ENCODE measurements at regions not wholly inside any gene's neighbourhood (a gene's known extent, or its start where the extent isn't known, plus 50 kb on each side); places are given as distances from the start of the nearest gene placed in this dataset.

DNA sequence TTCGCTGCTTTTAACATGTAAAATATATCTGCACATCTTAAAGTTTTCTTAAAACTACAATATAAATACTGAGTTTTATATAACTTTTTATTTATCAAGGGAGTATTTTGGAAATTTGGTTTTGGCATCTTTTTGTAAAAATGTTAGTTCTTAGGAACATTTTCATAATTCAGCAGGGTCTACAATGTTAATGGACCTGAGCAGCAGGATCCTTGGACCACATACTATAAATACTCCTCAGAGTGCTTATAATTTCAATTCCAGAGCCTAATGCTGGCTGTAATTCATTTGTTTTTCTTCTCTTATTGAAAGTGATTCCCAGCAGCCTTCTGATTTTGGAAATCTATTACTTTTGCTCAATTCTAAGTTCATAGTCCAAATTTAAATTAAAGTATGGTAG is 1216.2 kb downstream of the MAT2B start:
- Histone ChIP-seq H3K36me3 (ENCODE audit: control insufficient read depth, insufficient read depth, low read length) (no peaks in the 10 kb centered on the region), H3K27ac (ENCODE audit: low read depth, low read length) (no peak overlapping the region), H3K9me3 (ENCODE audit: control insufficient read depth, insufficient read depth, low read depth, low read length) (no peaks in the 10 kb centered on the region), H3K4me3 (ENCODE audit: low read depth, low read length) (no peak overlapping the region), H3K4me1 (ENCODE audit: control insufficient read depth, insufficient read depth, low read length) (no peaks in the 10 kb centered on the region), H3K9ac (ENCODE audit: low read length) (no peak overlapping the region), H3K27me3 (ENCODE audit: control insufficient read depth, insufficient read depth, low read length) (no peaks in the 10 kb centered on the region)

DNA sequence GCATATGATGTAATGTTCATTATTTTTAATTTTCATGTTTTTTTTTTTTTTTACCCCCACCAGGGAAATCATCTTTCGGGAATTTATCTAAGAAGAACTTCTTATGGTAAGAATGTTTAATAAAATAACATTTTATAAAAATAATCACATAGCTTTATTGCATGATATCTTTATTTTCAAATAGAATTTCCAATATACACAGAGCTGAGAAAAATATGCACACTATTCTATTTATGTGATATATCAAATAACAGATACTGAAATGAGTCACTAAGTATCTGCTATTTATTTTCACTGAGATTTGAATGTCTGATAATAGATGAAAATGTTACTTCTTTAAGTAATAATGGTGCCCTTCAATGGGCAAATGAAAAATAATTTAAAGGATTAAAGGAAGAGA is 1217.3 kb downstream of the MAT2B start:
- Histone ChIP-seq H3K36me3 (ENCODE audit: control insufficient read depth, insufficient read depth, low read length) (no peaks in the 10 kb centered on the region), H3K9ac (ENCODE audit: low read length) (no peak overlapping the region), H3K4me1 (ENCODE audit: control insufficient read depth, insufficient read depth, low read length) (no peaks in the 10 kb centered on the region), H3K27ac (ENCODE audit: low read depth, low read length) (no peak overlapping the region), H3K9me3 (ENCODE audit: control insufficient read depth, insufficient read depth, low read depth, low read length) (no peaks in the 10 kb centered on the region), H3K27me3 (ENCODE audit: control insufficient read depth, insufficient read depth, low read length) (no peaks in the 10 kb centered on the region), H3K4me3 (ENCODE audit: low read depth, low read length) (no peak overlapping the region)

DNA sequence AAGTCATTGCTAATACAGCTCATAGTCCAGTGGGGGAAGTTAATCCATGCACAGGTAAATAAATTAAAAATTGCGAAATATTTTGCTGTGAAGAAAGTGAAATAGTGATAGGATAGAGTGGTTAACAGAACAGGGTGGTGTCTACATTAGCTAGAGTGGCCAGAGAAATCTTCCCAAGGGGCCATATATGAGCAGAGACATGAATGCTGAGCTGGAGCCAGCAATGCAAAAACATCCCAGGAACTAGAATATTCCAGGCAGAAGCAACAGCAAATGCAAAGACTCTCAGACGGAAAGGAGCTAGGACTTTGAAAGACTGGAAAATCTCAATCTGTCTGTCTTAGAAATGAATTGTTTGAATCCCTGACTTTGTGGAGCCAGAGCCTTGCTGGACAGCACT is 1221.6 kb downstream of the MAT2B start:
- no peak overlapping the region for H3K27ac ChIP-seq (ENCODE audit: low read depth, low read length)
- no peaks in the 10 kb centered on the region for H3K9me3 ChIP-seq (ENCODE audit: control insufficient read depth, insufficient read depth, low read depth, low read length)
- no peak overlapping the region for H3K9ac ChIP-seq (ENCODE audit: low read length)
- no peaks in the 10 kb centered on the region for H3K36me3 ChIP-seq (ENCODE audit: control insufficient read depth, insufficient read depth, low read length)
- no peaks in the 10 kb centered on the region for H3K27me3 ChIP-seq (ENCODE audit: control insufficient read depth, insufficient read depth, low read length)
- no peak overlapping the region for H3K4me3 ChIP-seq (ENCODE audit: low read depth, low read length)
- H3K4me1 ChIP-seq (ENCODE audit: control insufficient read depth, insufficient read depth, low read length): no peaks in the 10 kb centered on the region

DNA sequence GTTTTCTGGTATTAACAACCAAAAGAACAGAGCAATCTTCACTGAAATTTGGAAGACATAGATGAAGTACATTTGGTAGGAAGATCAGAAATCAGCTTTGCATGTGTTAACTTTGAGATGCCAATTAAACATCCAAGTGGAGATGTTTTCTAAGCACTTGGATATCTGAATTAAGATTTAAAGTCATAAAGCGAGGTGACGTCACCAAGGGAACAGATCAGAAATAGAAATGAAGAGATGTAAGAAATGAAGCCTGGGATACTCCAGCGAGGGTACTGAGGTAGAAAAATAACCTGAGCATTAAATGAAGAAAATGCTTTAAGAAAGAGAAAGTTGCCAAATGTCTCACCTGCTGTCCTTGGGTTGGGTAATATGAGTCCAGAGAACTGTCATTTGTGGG is 1223.3 kb downstream of the MAT2B start:
- no peak overlapping the region for H3K9ac ChIP-seq (ENCODE audit: low read length)
- H3K4me3 ChIP-seq (ENCODE audit: low read depth, low read length): no peak overlapping the region
- H3K4me1 ChIP-seq (ENCODE audit: control insufficient read depth, insufficient read depth, low read length): no peaks in the 10 kb centered on the region
- no peaks in the 10 kb centered on the region for H3K9me3 ChIP-seq (ENCODE audit: control insufficient read depth, insufficient read depth, low read depth, low read length)
- no peak overlapping the region for H3K27ac ChIP-seq (ENCODE audit: low read depth, low read length)
- H3K27me3 ChIP-seq (ENCODE audit: control insufficient read depth, insufficient read depth, low read length): no peaks in the 10 kb centered on the region
- no peaks in the 10 kb centered on the region for H3K36me3 ChIP-seq (ENCODE audit: control insufficient read depth, insufficient read depth, low read length)

GRCh38 chr5:164735334-164735733 is 1229.9 kb downstream of the MAT2B start:
- H3K4me1 ChIP-seq (ENCODE audit: control insufficient read depth, insufficient read depth, low read length): no peaks in the 10 kb centered on the region
- no peaks in the 10 kb centered on the region for H3K9me3 ChIP-seq (ENCODE audit: control insufficient read depth, insufficient read depth, low read depth, low read length)
- H3K4me3 ChIP-seq (ENCODE audit: low read depth, low read length): no peak overlapping the region
- H3K36me3 ChIP-seq (ENCODE audit: control insufficient read depth, insufficient read depth, low read length): no peaks in the 10 kb centered on the region
- no peak overlapping the region for H3K9ac ChIP-seq (ENCODE audit: low read length)
- H3K27me3 ChIP-seq (ENCODE audit: control insufficient read depth, insufficient read depth, low read length): no peaks in the 10 kb centered on the region
- no peak overlapping the region for H3K27ac ChIP-seq (ENCODE audit: low read depth, low read length)

GRCh38 chr5:164741376-164741775 is 1236.0 kb downstream of the MAT2B start:
- Histone ChIP-seq H3K27ac (ENCODE audit: low read depth, low read length) (no peak overlapping the region), H3K27me3 (ENCODE audit: control insufficient read depth, insufficient read depth, low read length) (no peaks in the 10 kb centered on the region), H3K9me3 (ENCODE audit: control insufficient read depth, insufficient read depth, low read depth, low read length) (no peaks in the 10 kb centered on the region), H3K9ac (ENCODE audit: low read length) (no peak overlapping the region), H3K4me3 (ENCODE audit: low read depth, low read length) (no peak overlapping the region), H3K36me3 (ENCODE audit: control insufficient read depth, insufficient read depth, low read length) (no peaks in the 10 kb centered on the region), H3K4me1 (ENCODE audit: control insufficient read depth, insufficient read depth, low read length) (peaks cover 5% of the 10 kb centered on the region; the same call in 1 of the 2 replicates)

DNA sequence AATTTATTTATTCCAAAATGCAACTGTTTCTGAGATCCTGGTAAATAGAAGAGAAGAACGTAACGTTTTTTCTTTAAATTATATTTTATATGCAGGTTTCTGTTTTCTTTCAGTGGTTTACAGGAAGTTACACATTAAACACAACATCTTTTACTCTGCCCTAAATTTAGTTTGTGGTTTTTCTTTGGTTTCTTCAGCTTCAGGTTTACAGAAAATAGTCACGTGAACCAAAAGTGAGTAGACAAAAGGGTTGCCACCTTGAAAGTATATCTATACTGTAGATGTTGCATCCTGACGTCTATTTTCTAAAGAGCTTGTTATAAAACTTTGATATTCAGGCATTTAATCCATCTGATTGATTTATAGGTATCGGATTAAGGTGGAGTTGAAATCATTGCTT is 1236.6 kb downstream of the MAT2B start:
- H3K27ac ChIP-seq (ENCODE audit: low read depth, low read length): no peak overlapping the region
- H3K9me3 ChIP-seq (ENCODE audit: control insufficient read depth, insufficient read depth, low read depth, low read length): no peaks in the 10 kb centered on the region

GRCh38 chr5:164746723-164747122 is 1241.3 kb downstream of the MAT2B start:
- no peak overlapping the region for H3K9ac ChIP-seq (ENCODE audit: low read length)
- H3K4me1 ChIP-seq (ENCODE audit: control insufficient read depth, insufficient read depth, low read length): peaks cover 13% of the 10 kb centered on the region
- H3K27ac ChIP-seq (ENCODE audit: low read depth, low read length): no peak overlapping the region
- H3K36me3 ChIP-seq (ENCODE audit: control insufficient read depth, insufficient read depth, low read length): no peaks in the 10 kb centered on the region
- no peaks in the 10 kb centered on the region for H3K27me3 ChIP-seq (ENCODE audit: control insufficient read depth, insufficient read depth, low read length)
- no peaks in the 10 kb centered on the region for H3K9me3 ChIP-seq (ENCODE audit: control insufficient read depth, insufficient read depth, low read depth, low read length)
- no peak overlapping the region for H3K4me3 ChIP-seq (ENCODE audit: low read depth, low read length)

More for the DNA sequence above, 1236.6 kb downstream of the MAT2B start:
- peaks cover 5% of the 10 kb centered on the region; the same call in 1 of the 2 replicates for H3K4me1 ChIP-seq (ENCODE audit: control insufficient read depth, insufficient read depth, low read length)
- no peaks in the 10 kb centered on the region for H3K27me3 ChIP-seq (ENCODE audit: control insufficient read depth, insufficient read depth, low read length)
- H3K36me3 ChIP-seq (ENCODE audit: control insufficient read depth, insufficient read depth, low read length): no peaks in the 10 kb centered on the region
- no peak overlapping the region for H3K9ac ChIP-seq (ENCODE audit: low read length)
- H3K4me3 ChIP-seq (ENCODE audit: low read depth, low read length): no peak overlapping the region

DNA sequence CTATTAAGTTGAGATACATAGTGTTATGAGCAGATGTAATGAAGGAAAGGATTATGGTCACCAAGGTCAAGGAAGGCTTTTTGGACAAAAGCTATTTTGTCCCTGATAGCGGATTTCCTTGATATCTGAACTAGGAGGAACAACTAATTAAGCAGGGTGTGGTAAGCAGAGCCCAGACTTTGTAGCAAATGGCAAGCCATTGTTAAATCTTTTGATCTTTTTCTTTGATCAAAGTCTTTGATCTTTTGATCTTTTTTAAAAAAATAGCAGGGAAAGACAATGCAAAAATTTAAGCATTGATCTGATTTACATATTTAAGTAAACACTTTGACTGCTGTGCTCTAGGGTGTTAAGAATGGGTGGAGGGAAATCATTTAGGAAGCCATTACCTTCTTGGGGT is 1242.0 kb downstream of the MAT2B start:
- Histone ChIP-seq H3K4me3 (ENCODE audit: low read depth, low read length) (no peak overlapping the region), H3K27ac (ENCODE audit: low read depth, low read length) (no peak overlapping the region), H3K36me3 (ENCODE audit: control insufficient read depth, insufficient read depth, low read length) (no peaks in the 10 kb centered on the region), H3K4me1 (ENCODE audit: control insufficient read depth, insufficient read depth, low read length) (peaks cover 12% of the 10 kb centered on the region), H3K9ac (ENCODE audit: low read length) (no peak overlapping the region), H3K27me3 (ENCODE audit: control insufficient read depth, insufficient read depth, low read length) (no peaks in the 10 kb centered on the region), H3K9me3 (ENCODE audit: control insufficient read depth, insufficient read depth, low read depth, low read length) (no peaks in the 10 kb centered on the region)

DNA sequence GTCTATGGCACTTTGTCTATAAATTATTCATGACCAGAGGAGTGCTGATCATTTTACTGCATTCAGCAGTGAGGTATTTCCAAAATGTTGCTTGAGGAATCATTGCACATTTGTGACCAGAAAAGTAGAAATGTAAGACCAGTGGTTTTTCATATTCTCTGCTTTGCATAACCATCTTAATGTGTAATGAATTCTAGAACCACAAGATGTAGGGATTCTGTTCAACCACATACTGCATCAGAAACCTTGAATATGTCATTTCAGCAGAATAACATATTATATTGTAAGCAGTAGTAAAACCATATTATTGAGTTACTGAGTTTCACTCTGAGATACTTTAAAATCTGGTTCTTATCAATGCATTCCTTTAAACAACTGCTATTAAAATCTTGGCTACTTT is 1243.4 kb downstream of the MAT2B start:
- H3K4me1 ChIP-seq (ENCODE audit: control insufficient read depth, insufficient read depth, low read length): peaks cover 8% of the 10 kb centered on the region; the same call in 1 of the 2 replicates
- H3K27me3 ChIP-seq (ENCODE audit: control insufficient read depth, insufficient read depth, low read length): no peaks in the 10 kb centered on the region
- no peak overlapping the region for H3K9ac ChIP-seq (ENCODE audit: low read length)
- H3K27ac ChIP-seq (ENCODE audit: low read depth, low read length): no peak overlapping the region
- H3K9me3 ChIP-seq (ENCODE audit: control insufficient read depth, insufficient read depth, low read depth, low read length): no peaks in the 10 kb centered on the region
- no peak overlapping the region for H3K4me3 ChIP-seq (ENCODE audit: low read depth, low read length)
- no peaks in the 10 kb centered on the region for H3K36me3 ChIP-seq (ENCODE audit: control insufficient read depth, insufficient read depth, low read length)

GRCh38 chr5:164753434-164753833 is 1248.0 kb downstream of the MAT2B start:
- Histone ChIP-seq H3K27ac (ENCODE audit: low read depth, low read length) (no peak overlapping the region), H3K27me3 (ENCODE audit: control insufficient read depth, insufficient read depth, low read length) (no peaks in the 10 kb centered on the region), H3K4me3 (ENCODE audit: low read depth, low read length) (no peak overlapping the region), H3K4me1 (ENCODE audit: control insufficient read depth, insufficient read depth, low read length) (no peaks in the 10 kb centered on the region), H3K9me3 (ENCODE audit: control insufficient read depth, insufficient read depth, low read depth, low read length) (no peaks in the 10 kb centered on the region), H3K36me3 (ENCODE audit: control insufficient read depth, insufficient read depth, low read length) (no peaks in the 10 kb centered on the region), H3K9ac (ENCODE audit: low read length) (no peak overlapping the region)

- peaks cover 3% of the 10 kb centered on the region; the same call in 1 of the 2 replicates for H3K9me3 ChIP-seq (ENCODE audit: control insufficient read depth, insufficient read depth, low read depth, low read length)
- no peak overlapping the region for H3K4me3 ChIP-seq (ENCODE audit: low read depth, low read length)
- H3K27ac ChIP-seq (ENCODE audit: low read depth, low read length): no peak overlapping the region
- no peaks in the 10 kb centered on the region for H3K27me3 ChIP-seq (ENCODE audit: control insufficient read depth, insufficient read depth, low read length)
- H3K9ac ChIP-seq (ENCODE audit: low read length): no peak overlapping the region
- no peaks in the 10 kb centered on the region for H3K4me1 ChIP-seq (ENCODE audit: control insufficient read depth, insufficient read depth, low read length)
- H3K36me3 ChIP-seq (ENCODE audit: control insufficient read depth, insufficient read depth, low read length): no peaks in the 10 kb centered on the region
Measured at GRCh38 chr5:164763206-164763605, 1257.8 kb downstream of the MAT2B start.
